K562 (cell line): ENCODE measurements at regions not wholly inside any gene's neighbourhood (a gene's known extent, or its start where the extent isn't known, plus 50 kb on each side); places are given as distances from the start of the nearest gene placed in this dataset.
A peak's percentile ranks its signal among the peaks of the same experiment; 100 is the strongest.

Experiments used
- ATAC-seq: fragments of 200-7000 bp; cut with Tn5 transposase; 3 replicates; pipeline ENCODE4 v1.9.1; 2020; ENCODE audit warnings: moderate library complexity
- BruUV-seq: library from RNA; stranded (reverse); fragments of 400-500 nt; replicated peaks from 2 replicates; lab custom pipeline; 2021; lab: Mats Ljungman, UMichigan
- CTCF ChIA-PET: fragments of 300-600 bp; formaldehyde crosslinking; extraction: SDS; loops from one replicate; lab custom pipeline; 2021; ENCODE audit warnings: low intra/inter-chr PET ratio; lab: Yijun Ruan, JAX
- POLR2A ChIA-PET: fragments of 300-600, 350-650 bp; sonication (Branson Sonifier 250); formaldehyde crosslinking; extraction: SDS; loops from one replicate; lab custom pipeline; 2021; ENCODE audit warnings: antibody characterized with exemption, inconsistent platforms; lab: Yijun Ruan, JAX
- DNase-seq, 4 experiments: peaks; one replicate each; pipeline versions ENCODE4 v3.0.0 to v3.0.0-alpha.2; 2011 to 2018; ENCODE audit warnings: low spot score in 3 of 4, mixed read lengths in 3 of 4; ENCODE audit errors: extremely low read depth in 1 of 4
- FAIRE-seq: peaks from 2 replicates; lab custom pipeline; 2011; peaks lifted over from hg19 to GRCh38; lab: Jason Lieb, UNC
- H2AFZ ChIP-seq: 2 replicates; pipeline ENCODE4 v1.6.0; 2011; ENCODE audit warnings: low read depth, low read length, control low read depth, inconsistent platforms
- H3K27ac ChIP-seq: fragments of 200-600 bp; 3 replicates; pipeline ENCODE4 v1.8.0; 2011; ENCODE audit warnings: low read depth, mild to moderate bottlenecking, control low read depth, inconsistent platforms, low read length, moderate library complexity, mixed read lengths; ENCODE audit errors: extremely low read depth
- H3K27me3 ChIP-seq, 2 experiments: fragments of 300-600 bp in 1 of 2; 2 replicates in 1 of 2; 3 replicates in 1 of 2; pipeline versions ENCODE4 v1.6.0 to v1.8.0; 2011; ENCODE audit warnings: inconsistent platforms in 2 of 2, low read length in 2 of 2, mild to moderate bottlenecking in 1 of 2, mixed read lengths in 1 of 2, moderate library complexity in 1 of 2; ENCODE audit not compliant: control insufficient read depth in 2 of 2, insufficient read depth in 2 of 2
- H3K36me3 ChIP-seq: fragments of 300-600 bp; 3 replicates; pipeline ENCODE4 v1.8.0; 2011; ENCODE audit warnings: mild to moderate bottlenecking, low read length, inconsistent platforms; ENCODE audit not compliant: control insufficient read depth, insufficient read depth
- H3K4me1 ChIP-seq, 2 experiments: fragments of 200-600 bp in 1 of 2; replicated peaks in 1 of 2; 2 replicates in 1 of 2; 3 replicates in 1 of 2; pipeline versions ENCODE4 v1.5.1 to v1.8.0; 2011; ENCODE audit warnings: inconsistent platforms in 2 of 2, low read length in 2 of 2, mild to moderate bottlenecking in 1 of 2, mixed read lengths in 1 of 2, moderate library complexity in 1 of 2; ENCODE audit not compliant: control insufficient read depth in 2 of 2, insufficient read depth in 2 of 2
- H3K4me2 ChIP-seq: 2 replicates; pipeline ENCODE4 v1.6.1; 2011; ENCODE audit warnings: low read length, control low read depth, inconsistent platforms, mixed read lengths; ENCODE audit not compliant: insufficient read depth
- H3K4me3 ChIP-seq: fragments of 200-600 bp; sonication (generic), shearing (Covaris generic); 2 replicates; pipeline ENCODE4 v1.5.1; 2016; ENCODE audit warnings: control low read depth, inconsistent platforms
- H3K79me2 ChIP-seq: fragments of 200-600 bp; 3 replicates; pipeline ENCODE4 v1.8.0; 2011; ENCODE audit warnings: low read length, inconsistent platforms; ENCODE audit not compliant: control insufficient read depth, insufficient read depth
- H3K9ac ChIP-seq, 2 experiments: 2 replicates each; pipeline versions ENCODE4 v1.6.0 to v1.6.1; 2011; ENCODE audit warnings: low read depth in 2 of 2, low read length in 2 of 2, control low read depth in 1 of 2, inconsistent platforms in 1 of 2, mild to moderate bottlenecking in 1 of 2, mixed read lengths in 1 of 2; ENCODE audit not compliant: insufficient read depth in 1 of 2
- H3K9me1 ChIP-seq: one replicate; pipeline ENCODE4 v1.6.0; 2011; ENCODE audit warnings: inconsistent platforms, mild to moderate bottlenecking, low read length, moderate library complexity; ENCODE audit not compliant: control insufficient read depth, insufficient read depth
- H3K9me3 ChIP-seq: replicated peaks from 2 replicates; pipeline ENCODE4 v1.5.1; 2011; ENCODE audit warnings: low read depth, low read length, inconsistent platforms; ENCODE audit not compliant: control insufficient read depth, insufficient read depth
- H4K20me1 ChIP-seq: replicated peaks from 2 replicates; pipeline ENCODE4 v1.6.1; 2011; ENCODE audit warnings: low read length, inconsistent platforms, mixed read lengths; ENCODE audit not compliant: control insufficient read depth, insufficient read depth
- ARHGAP35 ChIP-seq: fragments of 450-650 bp; IDR thresholded peaks from 2 replicates; pipeline ENCODE4 v1.6.1; 2018; ENCODE audit not compliant: partially characterized antibody
- BACH1 ChIP-seq: fragments of 200-800 bp; sonication (Bioruptor generic); IDR thresholded peaks from 2 replicates; pipeline ENCODE4 v1.6.1; 2016; ENCODE audit warnings: missing genetic modification characterization, missing compliant biosample characterization
- C11orf30 ChIP-seq: fragments of 450-650 bp; IDR thresholded peaks from 2 replicates; pipeline ENCODE4 v1.6.1; 2016; ENCODE audit warnings: low read depth, mild to moderate bottlenecking
- HSF4 ChIP-seq: fragments of 250-450 bp; sonication (Bioruptor Pico); IDR thresholded peaks from 2 replicates; pipeline ENCODE4 v2.1.2; 2022; ENCODE audit warnings: mild to moderate bottlenecking, moderate library complexity, borderline replicate concordance
- ILK ChIP-seq: fragments of 450-650 bp; IDR thresholded peaks from 2 replicates; pipeline ENCODE4 v1.6.1; 2016; ENCODE audit warnings: missing genetic modification characterization, low read depth, mild to moderate bottlenecking, missing compliant biosample characterization, moderate library complexity, borderline replicate concordance
- MCM2 ChIP-seq: fragments of 450-650 bp; IDR thresholded peaks from 2 replicates; pipeline ENCODE4 v1.6.1; 2017; ENCODE audit warnings: low read depth, mild to moderate bottlenecking
- MCM3 ChIP-seq: fragments of 450-650 bp; IDR thresholded peaks from 2 replicates; pipeline ENCODE4 v1.6.1; 2016
- MTA2 ChIP-seq: fragments of 450-650 bp; IDR thresholded peaks from 2 replicates; pipeline ENCODE4 v1.6.1; 2016; ENCODE audit warnings: low read depth
- NEUROD1 ChIP-seq: fragments of 150-350 bp; IDR thresholded peaks from 2 replicates; pipeline ENCODE4 v1.6.1; 2014; ENCODE audit warnings: borderline replicate concordance, low read length, low read depth; ENCODE audit not compliant: partially characterized antibody
- NFE2 ChIP-seq: IDR thresholded peaks from 2 replicates; pipeline ENCODE4 v1.6.1; 2014; ENCODE audit warnings: antibody characterized with exemption, low read depth
- NR2F6 ChIP-seq: fragments of 450-650 bp; formaldehyde crosslinking; IDR thresholded peaks from 2 replicates; pipeline ENCODE4 v1.4.0; 2020; ENCODE audit warnings: mild to moderate bottlenecking
- NUFIP1 ChIP-seq: fragments of 450-650 bp; IDR thresholded peaks from 2 replicates; pipeline ENCODE4 v1.6.1; 2018; ENCODE audit not compliant: partially characterized antibody
- OTX1 ChIP-seq: fragments of 450-650 bp; formaldehyde crosslinking; IDR thresholded peaks from 2 replicates; pipeline ENCODE4 v1.4.0; 2022; ENCODE audit warnings: mild to moderate bottlenecking
- PKNOX1 ChIP-seq: fragments of 450-650 bp; IDR thresholded peaks from 2 replicates; pipeline ENCODE4 v1.6.1; 2016
- STAT5A ChIP-seq: IDR thresholded peaks from 2 replicates; pipeline ENCODE4 v1.6.1; 2012; ENCODE audit warnings: low read length, inconsistent platforms, borderline replicate concordance
- TEAD1 ChIP-seq, 2 experiments: fragments of 450-650 bp in 1 of 2; sonication (generic) in 1 of 2; formaldehyde crosslinking; IDR thresholded peaks; 2 replicates each; pipeline versions ENCODE4 v1.4.0 to v1.8.0; 2020 to 2022; ENCODE audit warnings: mild to moderate bottlenecking in 2 of 2, missing genetic modification reagents in 1 of 2
- U2AF2 ChIP-seq: fragments of 200-400 bp; formaldehyde crosslinking; optimal IDR thresholded peaks from 2 replicates; pipeline ENCODE3; 2017; ENCODE audit warnings: low read depth, mild to moderate bottlenecking, low read length
- ZNF124 ChIP-seq: sonication (generic); formaldehyde crosslinking; IDR thresholded peaks from 2 replicates; pipeline ENCODE4 v1.8.1; 2022; ENCODE audit warnings: missing genetic modification reagents
- ZNF316 ChIP-seq: fragments of 450-650 bp; IDR thresholded peaks from 2 replicates; pipeline ENCODE4 v1.6.1; 2016
- ZNF584 ChIP-seq: fragments of 200-800 bp; sonication (Bioruptor generic); IDR thresholded peaks from 2 replicates; pipeline ENCODE4 v1.6.1; 2016; ENCODE audit warnings: low read depth, mild to moderate bottlenecking, missing genetic modification characterization, missing compliant biosample characterization
- ZNF764 ChIP-seq: fragments of 250-450 bp; sonication (Bioruptor Pico); IDR thresholded peaks from 2 replicates; pipeline ENCODE4 v1.4.0; 2020; ENCODE audit warnings: low read depth, mild to moderate bottlenecking, moderate library complexity
- WGBS: fragments of 100-300 bp; shearing (Covaris generic); methylation state at CpG from one replicate; pipeline ENCODE4 v1.1.6; 2016; ENCODE audit warnings: low coverage, mixed read lengths; ENCODE audit not compliant: insufficient coverage; ENCODE audit errors: missing lambda C conversion rate; 5-methylcytosine and 5-hydroxymethylcytosine counted together
- in situ Hi-C: fragments of 300-500 bp; cut with MboI; formaldehyde crosslinking; loops from 4 replicates; pipeline ENCODE4 v1.15.0; 2018; ENCODE audit warnings: inconsistent platforms, mixed read lengths
- intact Hi-C: fragments of 100-400 bp; cut with micrococcal nuclease; formaldehyde crosslinking; loops from 2 replicates; pipeline ENCODE4 v1.14.2; 2022

DNA sequence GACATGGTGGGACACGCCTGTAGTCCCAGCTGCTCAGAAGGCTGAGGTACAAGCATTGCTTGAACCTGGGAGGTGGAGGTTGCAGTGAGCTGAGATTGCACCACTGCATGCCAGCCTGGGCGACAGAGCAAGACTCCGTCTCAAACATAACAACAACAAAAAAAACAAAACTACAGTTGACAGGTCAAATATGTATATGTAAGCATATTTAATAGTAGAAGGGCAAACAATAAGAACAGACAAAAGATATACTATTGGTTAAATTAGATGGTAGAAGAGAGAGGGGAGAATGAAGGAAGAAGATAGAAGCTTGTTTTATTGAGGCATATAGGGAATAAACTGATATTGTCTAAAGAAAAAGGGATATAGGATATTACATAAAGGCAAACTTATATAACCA is 247.1 kb downstream of the KLF13 start:
- TF ChIP-seq HSF4, result no peak
- TF ChIP-seq C11orf30, result peak; percentile 25; the same call in 1 of the 2 replicates
- TF ChIP-seq ZNF316, result peak; percentile 63; the same call in 1 of the 2 replicates
- no peak overlapping the region for H3K9ac ChIP-seq
- H4K20me1 ChIP-seq, result no peaks in the 10 kb centered on the region
- H3K36me3 ChIP-seq, result no peaks in the 10 kb centered on the region
- H3K9me3 ChIP-seq, result no peaks in the 10 kb centered on the region
- in situ Hi-C loops (no loop called here), intact Hi-C loops (no loop called here)
- WGBS, result 0% methylated on average over 3 of the region's 3 CpGs
- BruUV-seq, result no TSS peak
- H2AFZ ChIP-seq, result no peak overlapping the region
- DNase-seq (no peak), ATAC-seq (no peak), FAIRE-seq (no peak)
- H3K27me3 ChIP-seq, result peaks cover 0 to 4% of the 10 kb centered on the region in 2 experiments; a peak in 1 of 5 replicates
- no peaks in the 10 kb centered on the region for H3K4me1 ChIP-seq
- CTCF ChIA-PET, result no interaction called here
- POLR2A ChIA-PET, result no interaction called here
- H3K4me2 ChIP-seq, result no peak overlapping the region
- H3K9me1 ChIP-seq, result no peaks in the 10 kb centered on the region
- H3K4me3 ChIP-seq, result no peak overlapping the region
- H3K27ac ChIP-seq, result no peak overlapping the region
- no peaks in the 10 kb centered on the region for H3K79me2 ChIP-seq

DNA sequence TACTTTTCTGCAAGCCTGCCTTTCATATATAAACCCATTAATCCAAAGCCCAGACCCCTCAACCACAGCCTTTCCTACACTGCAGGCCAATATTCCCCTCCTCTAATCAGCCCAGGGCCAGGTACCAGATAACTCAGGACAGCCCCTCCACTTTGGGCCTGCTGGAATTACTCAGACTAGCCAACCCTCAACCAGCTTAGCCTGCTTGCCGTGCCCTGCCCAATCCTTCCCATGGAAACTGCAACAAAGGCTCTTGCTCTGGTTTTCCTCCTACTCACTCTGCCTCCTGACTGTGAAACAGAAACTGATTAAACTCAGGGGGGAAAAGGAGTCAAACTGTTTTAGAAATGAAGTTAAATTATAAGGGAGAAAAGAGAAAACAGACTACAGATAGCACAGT is 248.1 kb downstream of the KLF13 start:
- Histone ChIP-seq H4K20me1 (no peaks in the 10 kb centered on the region), H3K79me2 (no peaks in the 10 kb centered on the region), H2AFZ (no peak overlapping the region), H3K9ac (no peak overlapping the region), H3K36me3 (no peaks in the 10 kb centered on the region), H3K27me3 (peaks cover 0 to 3% of the 10 kb centered on the region in 2 experiments; a peak in 1 of 5 replicates), H3K4me1 (no peaks in the 10 kb centered on the region), H3K9me3 (no peaks in the 10 kb centered on the region), H3K9me1 (no peaks in the 10 kb centered on the region), H3K27ac (no peak overlapping the region), H3K4me3 (no peak overlapping the region), H3K4me2 (no peak overlapping the region)
- ChIA-PET POLR2A (no interaction called here), CTCF (no interaction called here)
- in situ Hi-C loops (no loop called here), intact Hi-C loops (no loop called here)
- DNase-seq (no peak), FAIRE-seq (no peak), ATAC-seq (no peak)
- 0% methylated on average over 1 of the region's 1 CpG for WGBS
- BruUV-seq, result no TSS peak
- no peak for TF ChIP-seq ZNF584 (CRISPR knock-in tag)
- TF ChIP-seq TEAD1 (CRISPR knock-in tag; IDR thresholded peaks at IDR 0.05), result no peak
- TF ChIP-seq STAT5A, result no peak
- TF ChIP-seq MTA2, result no peak
- TF ChIP-seq OTX1 (CRISPR knock-in tag), result no peak
- TF ChIP-seq ZNF124, result no peak
- TF ChIP-seq PKNOX1, result no peak
- TF ChIP-seq NUFIP1, result no peak
- no peak for TF ChIP-seq ARHGAP35
- TF ChIP-seq NFE2, result no peak
- TF ChIP-seq NEUROD1, result no peak
- TF ChIP-seq BACH1 (tag), result no peak
- no peak for TF ChIP-seq NR2F6 (CRISPR knock-in tag)
- TF ChIP-seq ILK (tag), result no peak
- TF ChIP-seq U2AF2, result no peak
- no peak for TF ChIP-seq ZNF764
- TF ChIP-seq MCM3, result no peak
- TF ChIP-seq MCM2, result no peak
